HepG2 (cell line): ENCODE measurements at regions not wholly inside any gene's neighbourhood (a gene's known extent, or its start where the extent isn't known, plus 50 kb on each side); places are given as distances from the start of the nearest gene placed in this dataset.

Source experiments
- AGO2 ChIP-seq: fragments of 200-400 bp; formaldehyde crosslinking; optimal IDR thresholded peaks from 2 replicates; pipeline ENCODE3; 2017; ENCODE audit warnings: mild to moderate bottlenecking, low read depth, low read length, moderate library complexity
- ATF2 ChIP-seq: sonication (generic); formaldehyde crosslinking; IDR thresholded peaks from 2 replicates; pipeline ENCODE4 v1.4.0; 2020; ENCODE audit warnings: missing genetic modification reagents
- ATF3 ChIP-seq: sonication (generic); formaldehyde crosslinking; IDR thresholded peaks from 2 replicates; pipeline ENCODE4 v1.4.0; 2020; ENCODE audit warnings: missing genetic modification reagents
- CCAR2 ChIP-seq: fragments of 200-400 bp; formaldehyde crosslinking; optimal IDR thresholded peaks from 2 replicates; pipeline ENCODE3; 2018; ENCODE audit warnings: low read depth, mild to moderate bottlenecking, low read length, moderate library complexity
- ESRRA ChIP-seq: sonication (generic); formaldehyde crosslinking; IDR thresholded peaks from 2 replicates; pipeline ENCODE4 v1.5.1; 2020; ENCODE audit warnings: mild to moderate bottlenecking, low read depth, missing genetic modification reagents
- GABPB1 ChIP-seq: IDR thresholded peaks from 2 replicates; pipeline ENCODE4 v1.6.1; 2016; ENCODE audit warnings: mild to moderate bottlenecking, missing genetic modification reagents, moderate library complexity, missing compliant biosample characterization
- KDM6A ChIP-seq: IDR thresholded peaks from 2 replicates; pipeline ENCODE4 v1.6.1; 2016; ENCODE audit warnings: low read depth
- NAIF1 ChIP-seq: sonication (generic); formaldehyde crosslinking; IDR thresholded peaks from 2 replicates; pipeline ENCODE4 v1.5.0; 2020; ENCODE audit warnings: mild to moderate bottlenecking, missing genetic modification reagents, borderline replicate concordance
- PHF5A ChIP-seq: IDR thresholded peaks from one replicate; pipeline ENCODE4 v1.6.1; 2018; ENCODE audit warnings: low read depth, missing genetic modification reagents; ENCODE audit not compliant: unreplicated experiment
- RCOR2 ChIP-seq: IDR thresholded peaks from 2 replicates; pipeline ENCODE4 v1.6.1; 2016; ENCODE audit warnings: missing biosample characterization, missing genetic modification reagents
- RFXAP ChIP-seq: sonication (generic); formaldehyde crosslinking; IDR thresholded peaks from 2 replicates; pipeline ENCODE4 v1.4.0; 2020; ENCODE audit warnings: missing genetic modification reagents, borderline replicate concordance
- RXRB ChIP-seq: IDR thresholded peaks from 2 replicates; pipeline ENCODE4 v1.6.1; 2016; ENCODE audit warnings: borderline replicate concordance, missing genetic modification reagents, missing compliant biosample characterization
- SOX13 ChIP-seq, 3 experiments: fragments of 450-650 bp in 1 of 3; sonication (generic) in 1 of 3; formaldehyde crosslinking in 1 of 3; IDR thresholded peaks in 2 of 3; conservative IDR thresholded peaks in 1 of 3; 2 replicates each; pipeline versions ENCODE4 v1.5.0 to v1.6.1; 2016 to 2020; ENCODE audit warnings: antibody characterized with exemption in 1 of 3, mild to moderate bottlenecking in 1 of 3, missing compliant biosample characterization in 1 of 3, missing genetic modification reagents in 1 of 3, moderate library complexity in 1 of 3
- TEAD3 ChIP-seq: optimal IDR thresholded peaks from 2 replicates; pipeline ENCODE3; 2016; ENCODE audit warnings: borderline replicate concordance
- TGIF2 ChIP-seq: IDR thresholded peaks from 2 replicates; pipeline ENCODE4 v1.6.1; 2016; ENCODE audit warnings: control low read depth, missing compliant biosample characterization
- ZBTB20 ChIP-seq: sonication (generic); formaldehyde crosslinking; IDR thresholded peaks from 2 replicates; pipeline ENCODE4 v1.8.1; 2023; ENCODE audit warnings: missing genetic modification reagents, low read depth, mild to moderate bottlenecking, borderline replicate concordance
- ZNF577 ChIP-seq: sonication (generic); formaldehyde crosslinking; IDR thresholded peaks from 2 replicates; pipeline ENCODE4 v1.4.0; 2020; ENCODE audit warnings: mild to moderate bottlenecking, low read depth, missing genetic modification reagents, borderline replicate concordance
- TF ChIP-seq, protein P1 (sequence below): sonication (generic); formaldehyde crosslinking; IDR thresholded peaks from 2 replicates; pipeline ENCODE4 v1.5.1; 2020; ENCODE audit warnings: mild to moderate bottlenecking, moderate library complexity, missing genetic modification reagents
- TF ChIP-seq, protein P2 (sequence below): sonication (generic); formaldehyde crosslinking; IDR thresholded peaks from 2 replicates; pipeline ENCODE4 v1.5.0; 2020; ENCODE audit warnings: mild to moderate bottlenecking, missing genetic modification reagents
- TF ChIP-seq, protein P3 (sequence below): sonication (generic); formaldehyde crosslinking; IDR thresholded peaks from 2 replicates; pipeline ENCODE4 v1.4.0; 2020; ENCODE audit warnings: missing genetic modification reagents

DNA sequence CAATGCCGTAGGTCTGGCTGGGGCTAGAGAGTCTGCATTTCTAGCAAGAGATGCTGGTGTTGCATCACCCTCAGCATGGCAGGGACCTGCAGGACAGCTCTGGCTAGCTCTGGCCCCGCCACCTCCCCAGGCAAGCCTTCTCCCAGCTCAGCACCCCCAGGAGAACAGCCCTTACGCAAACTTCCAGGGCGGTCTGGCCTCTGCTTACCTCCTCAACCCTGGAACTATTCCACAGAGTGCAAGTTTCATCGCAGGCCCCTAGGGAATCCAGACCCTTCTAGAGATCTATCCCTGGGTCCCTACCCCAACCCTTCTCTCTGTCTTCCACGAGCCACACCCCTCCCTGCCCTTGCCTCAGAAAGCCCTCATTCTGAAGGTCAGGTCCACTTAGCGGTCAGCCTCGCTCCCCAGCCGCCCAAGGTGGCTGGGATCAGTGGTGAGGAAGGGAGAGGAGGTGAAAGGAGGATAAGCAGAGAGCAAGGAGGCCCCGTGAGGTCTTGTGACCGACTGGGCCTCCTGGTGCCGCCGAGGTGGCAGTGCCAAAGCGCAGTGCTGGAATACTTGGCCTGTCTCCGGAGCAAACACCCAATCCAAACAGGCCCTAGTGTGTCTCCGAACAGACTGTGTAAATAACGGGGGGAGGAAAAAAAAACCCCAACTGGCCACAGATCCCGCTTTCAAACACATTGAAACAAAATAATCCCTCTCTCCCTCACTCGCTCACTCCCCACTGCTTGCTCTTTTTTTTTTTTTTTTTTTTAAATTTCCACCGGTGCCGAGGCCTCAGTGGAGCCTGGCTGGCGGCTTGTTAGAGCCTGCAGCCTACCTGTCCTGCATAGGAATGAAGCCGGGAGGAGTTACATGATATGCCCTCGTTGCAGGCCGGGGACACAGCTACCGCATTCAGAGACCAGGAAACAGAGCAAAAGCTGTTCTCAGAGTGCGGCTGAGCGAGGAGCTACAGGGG is 380.9 kb downstream of the SOX9 start (continued):
- TF ChIP-seq ATF2 (CRISPR knock-in tag) (peak; percentile 24), PHF5A (CRISPR knock-in tag) (peak; percentile 32), RXRB (CRISPR knock-in tag) (peak; percentile 70; the same call in 1 of the 2 replicates), SOX13 (IDR thresholded peaks at IDR 0.05) (no peak), SOX13 (CRISPR knock-in tag; conservative IDR thresholded peaks at IDR 0.05 in 1 of 2, IDR thresholded peaks at IDR 0.05 in 1 of 2) (peak in 1 of 2 experiments; percentile 72; a peak in 2 of 4 replicates), GABPB1 (CRISPR knock-in tag) (peak; percentile 46; the same call in 1 of the 2 replicates), RCOR2 (CRISPR knock-in tag) (no peak), TGIF2 (CRISPR knock-in tag) (no peak; the same call in 1 of the 2 replicates), ZNF577 (CRISPR knock-in tag) (no peak; the same call in 1 of the 2 replicates), CCAR2 (peak; percentile 61), NAIF1 (peak; percentile 75; the same call in 1 of the 2 replicates), KDM6A (CRISPR knock-in tag) (no peak), ESRRA (CRISPR knock-in tag) (peak; percentile 85), ATF3 (CRISPR knock-in tag) (peak; percentile 95), TEAD3 (peak; percentile 4), RFXAP (peak; percentile 12; the same call in 1 of the 2 replicates), AGO2 (peak; percentile 73), ZBTB20 (CRISPR knock-in tag) (no peak; the same call in 1 of the 2 replicates)
- TF ChIP-seq, protein P1, sequence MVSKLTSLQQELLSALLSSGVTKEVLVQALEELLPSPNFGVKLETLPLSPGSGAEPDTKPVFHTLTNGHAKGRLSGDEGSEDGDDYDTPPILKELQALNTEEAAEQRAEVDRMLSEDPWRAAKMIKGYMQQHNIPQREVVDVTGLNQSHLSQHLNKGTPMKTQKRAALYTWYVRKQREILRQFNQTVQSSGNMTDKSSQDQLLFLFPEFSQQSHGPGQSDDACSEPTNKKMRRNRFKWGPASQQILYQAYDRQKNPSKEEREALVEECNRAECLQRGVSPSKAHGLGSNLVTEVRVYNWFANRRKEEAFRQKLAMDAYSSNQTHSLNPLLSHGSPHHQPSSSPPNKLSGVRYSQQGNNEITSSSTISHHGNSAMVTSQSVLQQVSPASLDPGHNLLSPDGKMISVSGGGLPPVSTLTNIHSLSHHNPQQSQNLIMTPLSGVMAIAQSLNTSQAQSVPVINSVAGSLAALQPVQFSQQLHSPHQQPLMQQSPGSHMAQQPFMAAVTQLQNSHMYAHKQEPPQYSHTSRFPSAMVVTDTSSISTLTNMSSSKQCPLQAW (CRISPR knock-in tag), result peak; percentile 27; the same call in 1 of the 2 replicates
- TF ChIP-seq, protein P2, sequence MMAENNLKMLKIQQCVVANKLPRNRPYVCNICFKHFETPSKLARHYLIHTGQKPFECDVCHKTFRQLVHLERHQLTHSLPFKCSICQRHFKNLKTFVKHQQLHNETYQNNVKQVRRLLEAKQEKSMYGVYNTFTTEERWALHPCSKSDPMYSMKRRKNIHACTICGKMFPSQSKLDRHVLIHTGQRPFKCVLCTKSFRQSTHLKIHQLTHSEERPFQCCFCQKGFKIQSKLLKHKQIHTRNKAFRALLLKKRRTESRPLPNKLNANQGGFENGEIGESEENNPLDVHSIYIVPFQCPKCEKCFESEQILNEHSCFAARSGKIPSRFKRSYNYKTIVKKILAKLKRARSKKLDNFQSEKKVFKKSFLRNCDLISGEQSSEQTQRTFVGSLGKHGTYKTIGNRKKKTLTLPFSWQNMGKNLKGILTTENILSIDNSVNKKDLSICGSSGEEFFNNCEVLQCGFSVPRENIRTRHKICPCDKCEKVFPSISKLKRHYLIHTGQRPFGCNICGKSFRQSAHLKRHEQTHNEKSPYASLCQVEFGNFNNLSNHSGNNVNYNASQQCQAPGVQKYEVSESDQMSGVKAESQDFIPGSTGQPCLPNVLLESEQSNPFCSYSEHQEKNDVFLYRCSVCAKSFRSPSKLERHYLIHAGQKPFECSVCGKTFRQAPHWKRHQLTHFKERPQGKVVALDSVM (CRISPR knock-in tag), result 0 out of 2 replicates have a peak, but pooled peaks have one; percentile 14
- TF ChIP-seq, protein P3, sequence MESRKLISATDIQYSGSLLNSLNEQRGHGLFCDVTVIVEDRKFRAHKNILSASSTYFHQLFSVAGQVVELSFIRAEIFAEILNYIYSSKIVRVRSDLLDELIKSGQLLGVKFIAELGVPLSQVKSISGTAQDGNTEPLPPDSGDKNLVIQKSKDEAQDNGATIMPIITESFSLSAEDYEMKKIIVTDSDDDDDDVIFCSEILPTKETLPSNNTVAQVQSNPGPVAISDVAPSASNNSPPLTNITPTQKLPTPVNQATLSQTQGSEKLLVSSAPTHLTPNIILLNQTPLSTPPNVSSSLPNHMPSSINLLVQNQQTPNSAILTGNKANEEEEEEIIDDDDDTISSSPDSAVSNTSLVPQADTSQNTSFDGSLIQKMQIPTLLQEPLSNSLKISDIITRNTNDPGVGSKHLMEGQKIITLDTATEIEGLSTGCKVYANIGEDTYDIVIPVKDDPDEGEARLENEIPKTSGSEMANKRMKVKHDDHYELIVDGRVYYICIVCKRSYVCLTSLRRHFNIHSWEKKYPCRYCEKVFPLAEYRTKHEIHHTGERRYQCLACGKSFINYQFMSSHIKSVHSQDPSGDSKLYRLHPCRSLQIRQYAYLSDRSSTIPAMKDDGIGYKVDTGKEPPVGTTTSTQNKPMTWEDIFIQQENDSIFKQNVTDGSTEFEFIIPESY (CRISPR knock-in tag), result peak; percentile 17
